ENCODE measurements at regions not wholly inside any gene's neighbourhood (a gene's known extent, or its start where the extent isn't known, plus 50 kb on each side); places are given as distances from the start of the nearest gene placed in this dataset.
"Not testable (repeated sequence)": the region's sequence is repeated elsewhere in the genome, so short reads cannot be mapped to it uniquely, and the experiment has no call there.

GRCh38 chr5:20331826-20332225 lies 343.8 kb upstream of the CDH18 start:
- BruUV-seq (replicated peaks) = no TSS peak
- Mint-ChIP-seq H3K4me3 (ENCODE audit: unreplicated experiment) (no peak overlapping the region), H3K9me3 (ENCODE audit: unreplicated experiment) (peaks cover 9% of the 10 kb centered on the region), H3K27me3 (ENCODE audit: insufficient read depth, unreplicated experiment) (no peaks in the 10 kb centered on the region), H3K4me1 (ENCODE audit: insufficient read depth, unreplicated experiment) (no peaks in the 10 kb centered on the region), H3K27ac (ENCODE audit: low read depth, unreplicated experiment) (no peak overlapping the region), H3K36me3 (ENCODE audit: insufficient read depth, unreplicated experiment) (no peaks in the 10 kb centered on the region)
- ChIA-PET CTCF (no interaction called here), POLR2A (no interaction called here)
- TF ChIP-seq, protein P1, sequence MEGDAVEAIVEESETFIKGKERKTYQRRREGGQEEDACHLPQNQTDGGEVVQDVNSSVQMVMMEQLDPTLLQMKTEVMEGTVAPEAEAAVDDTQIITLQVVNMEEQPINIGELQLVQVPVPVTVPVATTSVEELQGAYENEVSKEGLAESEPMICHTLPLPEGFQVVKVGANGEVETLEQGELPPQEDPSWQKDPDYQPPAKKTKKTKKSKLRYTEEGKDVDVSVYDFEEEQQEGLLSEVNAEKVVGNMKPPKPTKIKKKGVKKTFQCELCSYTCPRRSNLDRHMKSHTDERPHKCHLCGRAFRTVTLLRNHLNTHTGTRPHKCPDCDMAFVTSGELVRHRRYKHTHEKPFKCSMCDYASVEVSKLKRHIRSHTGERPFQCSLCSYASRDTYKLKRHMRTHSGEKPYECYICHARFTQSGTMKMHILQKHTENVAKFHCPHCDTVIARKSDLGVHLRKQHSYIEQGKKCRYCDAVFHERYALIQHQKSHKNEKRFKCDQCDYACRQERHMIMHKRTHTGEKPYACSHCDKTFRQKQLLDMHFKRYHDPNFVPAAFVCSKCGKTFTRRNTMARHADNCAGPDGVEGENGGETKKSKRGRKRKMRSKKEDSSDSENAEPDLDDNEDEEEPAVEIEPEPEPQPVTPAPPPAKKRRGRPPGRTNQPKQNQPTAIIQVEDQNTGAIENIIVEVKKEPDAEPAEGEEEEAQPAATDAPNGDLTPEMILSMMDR (IDR thresholded peaks at IDR 0.05; ENCODE audit: unreplicated experiment) = no peak
- intact Hi-C loops (cut with micrococcal nuclease) = no loop called here
- DNase-seq (ENCODE audit: unreplicated experiment) = no peak

DNA sequence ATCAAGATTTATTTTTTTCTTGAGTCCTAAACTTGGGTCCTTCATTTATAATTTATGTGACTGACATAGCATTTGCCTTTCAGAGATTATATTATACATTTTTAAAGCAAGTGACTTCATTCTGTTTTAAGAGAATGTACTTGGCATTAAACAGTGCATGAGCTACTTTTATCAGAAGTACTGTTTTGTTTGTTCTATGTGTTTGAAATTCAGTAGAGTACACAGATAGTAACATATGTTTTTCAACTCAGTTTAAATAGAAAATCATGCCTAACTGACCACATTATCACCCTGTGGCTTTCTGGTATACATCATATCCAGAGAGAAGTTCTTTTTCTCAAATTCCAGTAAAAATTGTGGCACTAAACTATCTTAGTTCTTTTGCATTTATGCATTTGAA lies 335.3 kb upstream of the CDH18 start:
- H3K27ac Mint-ChIP-seq (ENCODE audit: low read depth, unreplicated experiment) = no peak overlapping the region
- H3K4me3 Mint-ChIP-seq (ENCODE audit: unreplicated experiment) = no peak overlapping the region
- no peaks in the 10 kb centered on the region for H3K36me3 Mint-ChIP-seq (ENCODE audit: insufficient read depth, unreplicated experiment)
- TF ChIP-seq, protein P1 (IDR thresholded peaks at IDR 0.05; ENCODE audit: unreplicated experiment) = no peak
- BruUV-seq (replicated peaks) = no TSS peak
- no peaks in the 10 kb centered on the region for H3K9me3 Mint-ChIP-seq (ENCODE audit: unreplicated experiment)
- H3K27me3 Mint-ChIP-seq (ENCODE audit: insufficient read depth, unreplicated experiment) = no peaks in the 10 kb centered on the region
- no peak for DNase-seq (ENCODE audit: unreplicated experiment)
- no peaks in the 10 kb centered on the region for H3K4me1 Mint-ChIP-seq (ENCODE audit: insufficient read depth, unreplicated experiment)
- CTCF ChIA-PET = no interaction called here
- intact Hi-C loops (cut with micrococcal nuclease) = no loop called here
- POLR2A ChIA-PET = no interaction called here

GRCh38 chr5:20307391-20307790 lies 319.4 kb upstream of the CDH18 start:
- Mint-ChIP-seq H3K4me1 (ENCODE audit: insufficient read depth, unreplicated experiment) (no peaks in the 10 kb centered on the region), H3K27ac (ENCODE audit: low read depth, unreplicated experiment) (no peak overlapping the region), H3K36me3 (ENCODE audit: insufficient read depth, unreplicated experiment) (peaks cover 6% of the 10 kb centered on the region), H3K9me3 (ENCODE audit: unreplicated experiment) (no peaks in the 10 kb centered on the region), H3K27me3 (ENCODE audit: insufficient read depth, unreplicated experiment) (no peaks in the 10 kb centered on the region), H3K4me3 (ENCODE audit: unreplicated experiment) (no peak overlapping the region)
- no peak for DNase-seq (ENCODE audit: unreplicated experiment)
- TF ChIP-seq, protein P1 (IDR thresholded peaks at IDR 0.05; ENCODE audit: unreplicated experiment) = no peak
- ChIA-PET POLR2A (no interaction called here), CTCF (interaction anchor here (0.6 kb wide), 1 partner anchor 1798 kb away, joined by 3 read pairs; no protein-coding TSS in a partner anchor)
- BruUV-seq (replicated peaks) = no TSS peak
- intact Hi-C loops (cut with micrococcal nuclease) = no loop called here

DNA sequence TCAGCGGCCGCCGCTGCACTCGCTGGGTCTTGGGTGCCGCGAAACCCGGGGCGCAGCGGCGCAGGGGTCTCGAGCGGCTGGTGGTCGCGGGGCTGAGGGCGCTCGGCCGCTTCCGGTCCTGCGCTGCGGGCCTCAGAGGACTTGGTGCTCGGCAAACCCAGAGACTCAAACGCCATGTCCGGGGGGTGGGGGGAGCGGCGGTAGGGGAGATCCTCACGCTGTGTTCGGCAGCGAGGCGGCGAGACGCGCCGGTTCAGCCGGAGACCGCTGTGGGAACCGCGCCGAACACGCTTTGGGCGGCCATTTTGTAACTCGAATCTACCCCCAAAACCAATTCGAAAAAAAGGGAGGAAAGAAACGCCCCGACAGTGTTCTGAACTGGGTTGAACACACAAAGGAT lies 317.5 kb upstream of the CDH18 start:
- Mint-ChIP-seq H3K9me3 (ENCODE audit: unreplicated experiment) (no peaks in the 10 kb centered on the region), H3K27ac (ENCODE audit: low read depth, unreplicated experiment) (no peak overlapping the region), H3K4me1 (ENCODE audit: insufficient read depth, unreplicated experiment) (no peaks in the 10 kb centered on the region), H3K4me3 (ENCODE audit: unreplicated experiment) (no peak overlapping the region), H3K36me3 (ENCODE audit: insufficient read depth, unreplicated experiment) (peaks cover 6% of the 10 kb centered on the region), H3K27me3 (ENCODE audit: insufficient read depth, unreplicated experiment) (no peaks in the 10 kb centered on the region)
- intact Hi-C loops (cut with micrococcal nuclease) = no loop called here
- BruUV-seq (replicated peaks) = no TSS peak
- TF ChIP-seq, protein P1 (IDR thresholded peaks at IDR 0.05; ENCODE audit: unreplicated experiment) = no peak
- no peak for DNase-seq (ENCODE audit: unreplicated experiment)
- ChIA-PET CTCF (no interaction called here), POLR2A (no interaction called here)

GRCh38 chr5:20304570-20304969 lies 316.6 kb upstream of the CDH18 start:
- DNase-seq (ENCODE audit: unreplicated experiment); H3K27ac Mint-ChIP-seq (ENCODE audit: low read depth, unreplicated experiment); intact Hi-C loops (cut with micrococcal nuclease); H3K9me3 Mint-ChIP-seq (ENCODE audit: unreplicated experiment); H3K4me1 Mint-ChIP-seq (ENCODE audit: insufficient read depth, unreplicated experiment); H3K4me3 Mint-ChIP-seq (ENCODE audit: unreplicated experiment); BruUV-seq (replicated peaks); H3K27me3 Mint-ChIP-seq (ENCODE audit: insufficient read depth, unreplicated experiment); CTCF ChIA-PET; POLR2A ChIA-PET; H3K36me3 Mint-ChIP-seq (ENCODE audit: insufficient read depth, unreplicated experiment): not testable (repeated sequence)
